Endodermal cell (in vitro differentiated cells): ENCODE measurements at regions not wholly inside any gene's neighbourhood (a gene's known extent, or its start where the extent isn't known, plus 50 kb on each side); places are given as distances from the start of the nearest gene placed in this dataset.

ENCODE experiments used
- DNase-seq: peaks from one replicate; pipeline ENCODE4 v3.0.0-alpha.2; 2017
- H3K27ac ChIP-seq: 2 replicates; pipeline ENCODE4 v1.5.1; 2013; ENCODE audit warnings: mild to moderate bottlenecking, low read depth, low read length, moderate library complexity
- H3K27me3 ChIP-seq: 2 replicates; pipeline ENCODE4 v1.6.1; 2013; ENCODE audit warnings: mild to moderate bottlenecking, low read length, moderate library complexity; ENCODE audit not compliant: insufficient read depth, control insufficient read depth, poor library complexity, severe bottlenecking
- H3K36me3 ChIP-seq: 2 replicates; pipeline ENCODE4 v1.7.0; 2013; ENCODE audit warnings: mild to moderate bottlenecking, low read length, moderate library complexity; ENCODE audit not compliant: control insufficient read depth, insufficient read depth
- H3K4me1 ChIP-seq: one replicate; pipeline ENCODE4 v1.7.0; 2013; ENCODE audit warnings: low read length; ENCODE audit not compliant: control insufficient read depth, insufficient read depth
- H3K4me3 ChIP-seq: 2 replicates; pipeline ENCODE4 v1.5.1; 2013; ENCODE audit warnings: mild to moderate bottlenecking, low read length, moderate library complexity
- H3K9ac ChIP-seq: 2 replicates; pipeline ENCODE4 v1.6.1; 2013; ENCODE audit warnings: mild to moderate bottlenecking, low read length, moderate library complexity; ENCODE audit not compliant: poor library complexity, severe bottlenecking; ENCODE audit errors: extremely low read depth
- H3K9me3 ChIP-seq: 2 replicates; pipeline ENCODE4 v1.6.1; 2013; ENCODE audit warnings: mild to moderate bottlenecking, low read length, moderate library complexity; ENCODE audit not compliant: control insufficient read depth
- H3K27ac Mint-ChIP-seq: 2 replicates; pipeline ENCODE4 v1.8.0; 2020; ENCODE audit warnings: mixed read lengths
- H3K27me3 Mint-ChIP-seq: 2 replicates; pipeline ENCODE4 v1.8.0; 2021; ENCODE audit warnings: mild to moderate bottlenecking, mixed read lengths; ENCODE audit not compliant: insufficient read depth
- H3K36me3 Mint-ChIP-seq: 2 replicates; pipeline ENCODE4 v1.8.0; 2020; ENCODE audit warnings: low read depth, mixed read lengths
- H3K4me1 Mint-ChIP-seq: 2 replicates; pipeline ENCODE4 v1.8.0; 2020; ENCODE audit warnings: mixed read lengths
- H3K4me3 Mint-ChIP-seq: 2 replicates; pipeline ENCODE4 v1.8.0; 2020; ENCODE audit warnings: mild to moderate bottlenecking, moderate library complexity, mixed read lengths
- H3K9me3 Mint-ChIP-seq: 2 replicates; pipeline ENCODE4 v1.8.0; 2020; ENCODE audit warnings: mild to moderate bottlenecking, mixed read lengths
- whole genome bisulfite sequencing, 2 experiments: methylation state at CpG; one replicate each; pipeline versions ENCODE4 v1.1.5 to v1.1.7; 2013; ENCODE audit warnings: missing lambda C conversion rate in 2 of 2, mixed read lengths in 1 of 2; ENCODE audit not compliant: insufficient coverage in 1 of 2, insufficient read length in 1 of 2; 5-methylcytosine and 5-hydroxymethylcytosine counted together
- TF ChIP-seq, protein P1 (sequence below): fragments of 200-600 bp; sonication (generic); conservative IDR thresholded peaks from 2 replicates; pipeline ENCODE4 v1.5.0; 2021; ENCODE audit warnings: antibody characterized with exemption, mild to moderate bottlenecking

DNA sequence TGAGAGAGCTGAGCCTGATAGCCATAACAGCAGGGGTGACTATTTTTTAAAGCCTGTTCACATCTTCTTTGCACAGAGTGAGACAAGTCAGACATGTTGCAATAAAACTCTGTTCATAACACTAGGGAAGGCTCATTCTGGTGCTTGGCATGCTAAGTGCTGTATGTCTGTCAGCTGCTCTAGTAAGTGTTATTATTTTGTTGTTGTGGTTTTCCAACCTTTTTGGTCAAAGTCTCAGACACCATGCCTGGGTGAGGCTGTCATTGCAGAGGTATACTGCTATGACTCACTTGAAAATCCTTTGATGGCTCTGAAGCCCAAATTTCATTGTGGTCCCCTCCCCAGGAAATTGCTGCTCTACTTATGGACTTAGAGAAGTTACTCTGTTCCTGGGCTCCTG, 129.7 kb downstream of the ADRA2A start:
- no peak for DNase-seq
- H3K27me3 Mint-ChIP-seq: peaks cover 12% of the 10 kb centered on the region
- TF ChIP-seq, protein P1, sequence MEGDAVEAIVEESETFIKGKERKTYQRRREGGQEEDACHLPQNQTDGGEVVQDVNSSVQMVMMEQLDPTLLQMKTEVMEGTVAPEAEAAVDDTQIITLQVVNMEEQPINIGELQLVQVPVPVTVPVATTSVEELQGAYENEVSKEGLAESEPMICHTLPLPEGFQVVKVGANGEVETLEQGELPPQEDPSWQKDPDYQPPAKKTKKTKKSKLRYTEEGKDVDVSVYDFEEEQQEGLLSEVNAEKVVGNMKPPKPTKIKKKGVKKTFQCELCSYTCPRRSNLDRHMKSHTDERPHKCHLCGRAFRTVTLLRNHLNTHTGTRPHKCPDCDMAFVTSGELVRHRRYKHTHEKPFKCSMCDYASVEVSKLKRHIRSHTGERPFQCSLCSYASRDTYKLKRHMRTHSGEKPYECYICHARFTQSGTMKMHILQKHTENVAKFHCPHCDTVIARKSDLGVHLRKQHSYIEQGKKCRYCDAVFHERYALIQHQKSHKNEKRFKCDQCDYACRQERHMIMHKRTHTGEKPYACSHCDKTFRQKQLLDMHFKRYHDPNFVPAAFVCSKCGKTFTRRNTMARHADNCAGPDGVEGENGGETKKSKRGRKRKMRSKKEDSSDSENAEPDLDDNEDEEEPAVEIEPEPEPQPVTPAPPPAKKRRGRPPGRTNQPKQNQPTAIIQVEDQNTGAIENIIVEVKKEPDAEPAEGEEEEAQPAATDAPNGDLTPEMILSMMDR: no peak
- peaks cover 28% of the 10 kb centered on the region for H3K27me3 ChIP-seq
- no peak overlapping the region for H3K4me3 Mint-ChIP-seq
- no peaks in the 10 kb centered on the region for H3K9me3 Mint-ChIP-seq
- no peaks in the 10 kb centered on the region for H3K36me3 Mint-ChIP-seq
- H3K36me3 ChIP-seq: no peaks in the 10 kb centered on the region
- no peaks in the 10 kb centered on the region for H3K4me1 Mint-ChIP-seq
- no peaks in the 10 kb centered on the region for H3K4me1 ChIP-seq
- no peaks in the 10 kb centered on the region for H3K9me3 ChIP-seq
- no peak overlapping the region for H3K9ac ChIP-seq
- no peak overlapping the region for H3K4me3 ChIP-seq
- H3K27ac ChIP-seq: no peak overlapping the region
- no peak overlapping the region for H3K27ac Mint-ChIP-seq

- no peaks in the 10 kb centered on the region for H3K36me3 ChIP-seq
- H3K9me3 Mint-ChIP-seq: no peaks in the 10 kb centered on the region
- H3K27ac ChIP-seq: no peak overlapping the region
- no peaks in the 10 kb centered on the region for H3K4me1 ChIP-seq
- H3K4me1 Mint-ChIP-seq: no peaks in the 10 kb centered on the region
- H3K27me3 Mint-ChIP-seq: peaks cover 12% of the 10 kb centered on the region
- H3K27ac Mint-ChIP-seq: no peak overlapping the region
- H3K27me3 ChIP-seq: peaks cover 28% of the 10 kb centered on the region
- TF ChIP-seq, protein P1: peak; percentile 79
- no peak overlapping the region for H3K4me3 Mint-ChIP-seq
- no peaks in the 10 kb centered on the region for H3K36me3 Mint-ChIP-seq
- no peak overlapping the region for H3K9ac ChIP-seq
- DNase-seq: peak; percentile 68
- H3K4me3 ChIP-seq: no peak overlapping the region
- 71 to 72% methylated on average over 5 of the region's 5 CpGs for WGBS, 2 experiments
- no peaks in the 10 kb centered on the region for H3K9me3 ChIP-seq
These were observed 130.7 kb downstream of the ADRA2A start for GRCh38 chr10:111207500-111207899.

- Histone ChIP-seq H3K36me3 (no peaks in the 10 kb centered on the region), H3K4me1 (no peaks in the 10 kb centered on the region), H3K27me3 (peaks cover 28% of the 10 kb centered on the region), H3K27ac (no peak overlapping the region), H3K9ac (no peak overlapping the region), H3K4me3 (no peak overlapping the region), H3K9me3 (no peaks in the 10 kb centered on the region)
- peaks cover 12% of the 10 kb centered on the region for H3K27me3 Mint-ChIP-seq
- TF ChIP-seq, protein P1: no peak
- no peaks in the 10 kb centered on the region for H3K4me1 Mint-ChIP-seq
- WGBS, 2 experiments: 83 to 85% methylated on average over 1 to 3 of the region's 3 CpGs
- H3K27ac Mint-ChIP-seq: no peak overlapping the region
- no peaks in the 10 kb centered on the region for H3K36me3 Mint-ChIP-seq
- no peak for DNase-seq
- H3K4me3 Mint-ChIP-seq: no peak overlapping the region
- H3K9me3 Mint-ChIP-seq: no peaks in the 10 kb centered on the region
These were observed 132.1 kb downstream of the ADRA2A start for GRCh38 chr10:111208951-111209350.
